ENCODE measurements at regions not wholly inside any gene's neighbourhood (a gene's known extent, or its start where the extent isn't known, plus 50 kb on each side); places are given as distances from the start of the nearest gene placed in this dataset.

DNA sequence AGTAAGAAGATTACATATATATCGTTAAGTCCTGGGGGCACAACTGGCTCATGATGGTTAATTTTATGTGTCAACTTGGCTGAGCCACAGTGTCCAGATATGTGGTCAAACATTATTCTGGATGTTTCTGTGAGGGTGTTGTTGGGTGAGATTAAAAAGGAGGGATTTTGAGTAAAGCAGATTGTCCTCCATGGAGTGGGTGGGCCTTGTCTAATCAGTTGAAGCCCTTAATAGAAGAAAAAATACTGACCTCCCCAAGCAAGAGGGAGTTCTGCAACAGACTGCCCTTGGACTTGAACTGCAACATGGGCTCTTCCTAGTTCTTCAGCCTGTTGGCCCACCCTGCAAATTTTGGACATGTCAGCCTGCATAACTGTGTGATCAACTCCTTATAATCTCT lies 311.6 kb downstream of the RPS6KC1 start:
- DNase-seq (ENCODE audit: low spot score) = no peak
- TF ChIP-seq, protein P1, sequence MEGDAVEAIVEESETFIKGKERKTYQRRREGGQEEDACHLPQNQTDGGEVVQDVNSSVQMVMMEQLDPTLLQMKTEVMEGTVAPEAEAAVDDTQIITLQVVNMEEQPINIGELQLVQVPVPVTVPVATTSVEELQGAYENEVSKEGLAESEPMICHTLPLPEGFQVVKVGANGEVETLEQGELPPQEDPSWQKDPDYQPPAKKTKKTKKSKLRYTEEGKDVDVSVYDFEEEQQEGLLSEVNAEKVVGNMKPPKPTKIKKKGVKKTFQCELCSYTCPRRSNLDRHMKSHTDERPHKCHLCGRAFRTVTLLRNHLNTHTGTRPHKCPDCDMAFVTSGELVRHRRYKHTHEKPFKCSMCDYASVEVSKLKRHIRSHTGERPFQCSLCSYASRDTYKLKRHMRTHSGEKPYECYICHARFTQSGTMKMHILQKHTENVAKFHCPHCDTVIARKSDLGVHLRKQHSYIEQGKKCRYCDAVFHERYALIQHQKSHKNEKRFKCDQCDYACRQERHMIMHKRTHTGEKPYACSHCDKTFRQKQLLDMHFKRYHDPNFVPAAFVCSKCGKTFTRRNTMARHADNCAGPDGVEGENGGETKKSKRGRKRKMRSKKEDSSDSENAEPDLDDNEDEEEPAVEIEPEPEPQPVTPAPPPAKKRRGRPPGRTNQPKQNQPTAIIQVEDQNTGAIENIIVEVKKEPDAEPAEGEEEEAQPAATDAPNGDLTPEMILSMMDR (IDR thresholded peaks at IDR 0.05; ENCODE audit: extremely low read depth, missing control alignments) = no peak

DNA sequence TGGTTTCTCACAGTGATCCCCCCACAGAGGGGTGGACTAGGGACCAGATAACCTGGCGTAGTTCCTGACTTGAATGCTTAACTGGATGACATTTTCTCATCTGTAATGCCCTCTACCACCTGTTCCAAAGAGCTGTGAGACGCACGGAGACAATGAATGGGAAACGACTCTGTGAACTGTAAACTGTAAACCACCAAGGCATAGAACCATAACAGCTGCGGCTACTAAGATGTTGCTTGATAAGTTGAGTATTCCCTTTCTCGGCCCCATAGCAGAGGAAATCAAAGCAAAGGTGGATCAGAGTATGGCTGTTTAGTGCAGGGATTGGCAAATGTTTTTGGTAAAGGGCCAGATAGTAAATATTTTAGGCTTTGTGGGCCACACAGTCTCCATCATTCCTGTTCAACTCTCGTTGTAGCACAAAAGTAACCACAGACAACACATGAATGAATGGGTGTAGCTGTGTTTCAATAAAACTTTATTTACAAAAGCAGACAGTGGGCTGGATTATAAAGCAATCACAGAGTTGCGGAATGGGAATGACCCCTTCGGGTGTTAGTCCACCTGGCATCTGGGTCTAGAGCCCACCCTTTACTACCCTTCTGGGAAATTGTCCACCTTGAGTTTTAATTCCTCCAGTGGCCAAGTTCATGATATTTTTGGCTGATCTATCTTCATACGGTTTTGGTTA lies 315.2 kb downstream of the RPS6KC1 start:
- no peak for DNase-seq (ENCODE audit: low spot score)

DNA sequence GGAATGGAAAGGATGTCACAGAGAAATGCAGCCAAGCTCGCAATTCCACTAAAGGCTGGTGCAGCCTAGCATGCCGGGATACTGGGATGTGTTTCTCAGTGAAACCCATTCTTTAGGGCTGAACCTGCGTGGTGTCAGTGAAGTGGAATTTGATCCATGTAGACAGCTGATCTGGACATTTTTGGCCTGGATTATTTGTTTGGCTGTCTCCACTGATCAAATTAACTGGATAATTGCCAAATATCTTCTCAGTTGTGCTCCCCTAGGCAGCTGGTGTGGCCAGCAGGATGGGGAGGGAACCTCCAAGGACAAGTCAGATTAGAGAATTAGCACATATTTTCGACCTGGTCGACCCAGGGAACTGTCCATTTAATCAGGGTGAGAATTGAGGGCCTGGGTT lies 318.4 kb downstream of the RPS6KC1 start:
- TF ChIP-seq, protein P1 (IDR thresholded peaks at IDR 0.05; ENCODE audit: extremely low read depth, missing control alignments) = no peak
- no peak for DNase-seq (ENCODE audit: low spot score)

More for the DNA sequence above, 315.2 kb downstream of the RPS6KC1 start:
- TF ChIP-seq, protein P1 (IDR thresholded peaks at IDR 0.05; ENCODE audit: extremely low read depth, missing control alignments) = no peak

DNA sequence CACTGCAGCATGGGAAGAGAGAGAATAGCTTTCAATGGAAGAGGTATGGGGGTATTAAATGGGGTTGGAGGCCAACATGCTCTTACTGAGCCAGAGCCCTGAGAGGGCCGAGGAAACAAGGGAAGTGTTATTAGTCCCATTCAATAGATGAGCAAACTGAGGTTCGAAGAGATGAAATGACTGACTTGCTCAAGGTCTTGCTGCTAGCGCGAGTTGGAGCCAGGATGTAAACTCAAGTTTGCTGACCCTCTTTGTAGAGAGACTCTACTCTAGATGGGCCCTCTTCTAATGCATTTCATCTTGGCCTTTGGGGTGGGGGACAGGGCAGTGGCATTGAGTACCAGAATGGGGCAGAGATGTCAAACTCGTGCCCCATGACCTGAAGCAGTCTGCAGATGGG lies 319.5 kb downstream of the RPS6KC1 start:
- no peak for DNase-seq (ENCODE audit: low spot score)
- TF ChIP-seq, protein P1 (IDR thresholded peaks at IDR 0.05; ENCODE audit: extremely low read depth, missing control alignments) = no peak

DNA sequence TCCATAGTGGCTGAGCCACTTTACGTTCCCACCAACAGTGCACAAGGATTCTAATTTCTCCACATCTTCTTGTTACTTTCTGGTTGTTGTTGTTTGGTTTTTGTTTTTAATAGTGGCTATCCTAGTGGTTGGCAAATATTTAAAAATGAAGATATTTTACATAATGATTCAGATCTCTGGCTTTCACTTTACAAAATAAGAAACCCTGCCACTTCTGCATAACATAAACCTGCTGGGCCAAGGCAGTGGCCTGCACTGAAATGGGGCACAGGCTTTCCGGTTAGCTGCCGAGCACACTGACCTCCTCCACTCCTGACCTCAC lies 320.4 kb downstream of the RPS6KC1 start:
- no peak for DNase-seq (ENCODE audit: low spot score)
- TF ChIP-seq, protein P1 (IDR thresholded peaks at IDR 0.05; ENCODE audit: extremely low read depth, missing control alignments) = no peak

DNA sequence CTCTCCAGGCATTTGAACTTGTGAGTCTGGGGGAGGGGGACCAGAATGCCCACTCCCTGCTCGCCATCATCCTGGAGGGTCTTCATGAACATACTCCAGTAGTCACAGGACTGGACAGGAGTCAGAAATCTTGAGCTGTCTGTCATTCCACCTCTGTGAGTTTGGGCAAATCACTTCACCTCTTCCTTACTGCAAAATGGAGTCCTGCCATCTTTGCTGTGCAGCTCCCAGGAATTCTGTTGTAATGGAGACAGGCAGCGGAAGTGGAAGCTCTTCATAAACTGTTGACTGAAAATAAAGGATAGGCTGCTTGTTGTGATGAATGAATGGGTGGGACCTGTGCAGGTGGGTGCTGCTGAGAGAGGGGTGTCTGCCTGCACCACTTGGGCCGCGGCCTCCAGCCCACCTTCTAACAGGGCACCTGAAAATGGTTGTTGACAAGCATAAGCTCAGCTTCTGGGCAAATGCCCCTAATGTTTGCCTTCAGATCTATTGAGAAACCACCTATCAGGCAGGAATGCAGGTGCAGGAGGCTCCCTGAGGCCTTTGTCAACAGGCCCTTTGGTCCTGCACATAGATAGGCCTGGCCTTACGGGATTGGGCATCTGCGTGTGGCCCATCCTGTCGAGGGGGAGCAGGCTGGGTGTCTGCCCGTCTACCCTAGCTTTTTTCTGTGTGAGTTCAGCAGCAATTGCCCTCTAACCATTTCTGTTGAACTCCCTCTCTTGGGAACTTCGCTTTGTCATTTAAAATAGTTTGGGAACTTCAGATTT lies 321.0 kb downstream of the RPS6KC1 start:
- DNase-seq (ENCODE audit: low spot score) = no peak
- TF ChIP-seq, protein P1 (IDR thresholded peaks at IDR 0.05; ENCODE audit: extremely low read depth, missing control alignments) = no peak

DNA sequence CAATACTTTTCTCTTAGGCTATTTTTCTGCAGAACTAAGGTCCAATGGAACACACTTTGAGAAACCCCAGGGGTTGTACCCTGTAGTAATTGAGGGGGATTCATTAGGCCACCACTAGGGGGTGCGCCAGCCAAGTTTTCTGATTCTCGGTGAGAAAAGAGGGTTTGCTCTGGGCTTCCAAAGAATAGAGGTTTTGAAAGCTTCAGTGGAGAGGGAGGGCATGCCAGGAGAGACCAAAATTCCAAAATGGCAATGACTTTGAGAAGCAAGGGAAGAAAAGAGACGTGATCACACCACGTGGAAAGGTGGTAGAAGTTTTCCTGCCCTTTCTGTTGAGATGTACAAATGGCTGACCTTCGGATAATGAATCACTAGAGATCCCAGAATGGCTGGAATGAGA lies 323.3 kb downstream of the RPS6KC1 start:
- TF ChIP-seq, protein P1 (IDR thresholded peaks at IDR 0.05; ENCODE audit: extremely low read depth, missing control alignments) = peak; percentile 49
- DNase-seq (ENCODE audit: low spot score) = peak; percentile 73
